ENCODE measurements at regions not wholly inside any gene's neighbourhood (a gene's known extent, or its start where the extent isn't known, plus 50 kb on each side); places are given as distances from the start of the nearest gene placed in this dataset.

- no peak for DNase-seq (ENCODE audit: low spot score)
Measured at GRCh38 chr7:17651863-17652385, 288.4 kb downstream of the SNX13 start.

- no peak for DNase-seq (ENCODE audit: low spot score)
Measured at GRCh38 chr7:17654940-17655339, 285.4 kb downstream of the SNX13 start.

- DNase-seq (ENCODE audit: low spot score) = no peak
Measured at GRCh38 chr7:17659126-17659525, 281.2 kb downstream of the SNX13 start.

- DNase-seq (ENCODE audit: low spot score) = no peak
Measured at GRCh38 chr7:17660116-17660515, 280.2 kb downstream of the SNX13 start.

GRCh38 chr7:17661982-17662585 lies 278.2 kb downstream of the SNX13 start:
- DNase-seq (ENCODE audit: low spot score) = no peak

GRCh38 chr7:17663061-17663675 lies 277.1 kb downstream of the SNX13 start:
- no peak for DNase-seq (ENCODE audit: low spot score)

GRCh38 chr7:17665029-17665428 lies 275.3 kb downstream of the SNX13 start:
- DNase-seq (ENCODE audit: low spot score) = no peak

GRCh38 chr7:17668122-17668521 lies 272.2 kb downstream of the SNX13 start:
- no peak for DNase-seq (ENCODE audit: low spot score)

- no peak for DNase-seq (ENCODE audit: low spot score)
Measured at GRCh38 chr7:17669204-17669603, 271.1 kb downstream of the SNX13 start.

GRCh38 chr7:17671956-17672355 lies 268.3 kb downstream of the SNX13 start:
- no peak for DNase-seq (ENCODE audit: low spot score)

GRCh38 chr7:17672783-17673182 lies 267.5 kb downstream of the SNX13 start:
- DNase-seq (ENCODE audit: low spot score) = no peak

GRCh38 chr7:17674166-17674942 lies 265.9 kb downstream of the SNX13 start:
- DNase-seq (ENCODE audit: low spot score) = no peak

- no peak for DNase-seq (ENCODE audit: low spot score)
Measured at GRCh38 chr7:17674943-17675608, 265.2 kb downstream of the SNX13 start.

GRCh38 chr7:17677408-17677807 lies 262.9 kb downstream of the SNX13 start:
- no peak for DNase-seq (ENCODE audit: low spot score)

GRCh38 chr7:17678896-17679295 lies 261.4 kb downstream of the SNX13 start:
- no peak for DNase-seq (ENCODE audit: low spot score)

GRCh38 chr7:17679458-17679857 lies 260.8 kb downstream of the SNX13 start:
- DNase-seq (ENCODE audit: low spot score) = no peak

GRCh38 chr7:17680026-17680425 lies 260.3 kb downstream of the SNX13 start:
- no peak for DNase-seq (ENCODE audit: low spot score)

- DNase-seq (ENCODE audit: low spot score) = no peak
Measured at GRCh38 chr7:17680943-17681351, 259.3 kb downstream of the SNX13 start.

- DNase-seq (ENCODE audit: low spot score) = no peak
Measured at GRCh38 chr7:17681965-17682364, 258.3 kb downstream of the SNX13 start.

GRCh38 chr7:17682586-17682985 lies 257.7 kb downstream of the SNX13 start:
- no peak for DNase-seq (ENCODE audit: low spot score)

- DNase-seq (ENCODE audit: low spot score) = no peak
Measured at GRCh38 chr7:17685141-17685540, 255.2 kb downstream of the SNX13 start.

- DNase-seq (ENCODE audit: low spot score) = no peak
Measured at GRCh38 chr7:17687361-17687760, 252.9 kb downstream of the SNX13 start.
